ENCODE measurements at regions not wholly inside any gene's neighbourhood (a gene's known extent, or its start where the extent isn't known, plus 50 kb on each side); places are given as distances from the start of the nearest gene placed in this dataset.

DNA sequence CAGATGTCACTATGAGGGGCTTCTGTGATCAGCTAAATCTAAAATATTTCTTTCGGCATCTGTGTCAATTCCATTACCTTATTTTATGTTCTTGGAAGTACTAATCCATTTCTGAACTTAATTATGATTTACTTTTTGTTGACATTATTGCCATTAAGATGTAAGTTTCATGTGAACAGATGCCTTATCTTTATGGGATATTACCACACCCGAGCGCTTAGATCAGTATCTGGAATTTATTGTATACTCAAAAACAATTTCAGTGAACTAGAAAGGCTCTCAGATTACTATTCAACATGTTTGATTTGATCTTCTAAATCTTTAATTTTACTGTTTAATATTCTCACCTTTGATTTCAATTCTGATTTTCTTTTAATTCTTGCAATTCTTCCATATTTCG lies 567.7 kb upstream of the TLE4 start:
- TF ChIP-seq, protein P1, sequence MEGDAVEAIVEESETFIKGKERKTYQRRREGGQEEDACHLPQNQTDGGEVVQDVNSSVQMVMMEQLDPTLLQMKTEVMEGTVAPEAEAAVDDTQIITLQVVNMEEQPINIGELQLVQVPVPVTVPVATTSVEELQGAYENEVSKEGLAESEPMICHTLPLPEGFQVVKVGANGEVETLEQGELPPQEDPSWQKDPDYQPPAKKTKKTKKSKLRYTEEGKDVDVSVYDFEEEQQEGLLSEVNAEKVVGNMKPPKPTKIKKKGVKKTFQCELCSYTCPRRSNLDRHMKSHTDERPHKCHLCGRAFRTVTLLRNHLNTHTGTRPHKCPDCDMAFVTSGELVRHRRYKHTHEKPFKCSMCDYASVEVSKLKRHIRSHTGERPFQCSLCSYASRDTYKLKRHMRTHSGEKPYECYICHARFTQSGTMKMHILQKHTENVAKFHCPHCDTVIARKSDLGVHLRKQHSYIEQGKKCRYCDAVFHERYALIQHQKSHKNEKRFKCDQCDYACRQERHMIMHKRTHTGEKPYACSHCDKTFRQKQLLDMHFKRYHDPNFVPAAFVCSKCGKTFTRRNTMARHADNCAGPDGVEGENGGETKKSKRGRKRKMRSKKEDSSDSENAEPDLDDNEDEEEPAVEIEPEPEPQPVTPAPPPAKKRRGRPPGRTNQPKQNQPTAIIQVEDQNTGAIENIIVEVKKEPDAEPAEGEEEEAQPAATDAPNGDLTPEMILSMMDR (IDR thresholded peaks at IDR 0.05; ENCODE audit: low read length): no peak
- TF ChIP-seq EZH2 (optimal IDR thresholded peaks at IDR 0.05; ENCODE audit: low read depth, low read length) (no peak), EZH2phosphoT487 (IDR thresholded peaks at IDR 0.05; ENCODE audit: low read length) (no peak)
